ENCODE measurements at regions not wholly inside any gene's neighbourhood (a gene's known extent, or its start where the extent isn't known, plus 50 kb on each side); places are given as distances from the start of the nearest gene placed in this dataset.

GRCh38 chr3:135806317-135806716 lies 159.2 kb upstream of the PPP2R3A start:
- no peak for DNase-seq

- no peak for DNase-seq
These were observed 157.6 kb upstream of the PPP2R3A start for GRCh38 chr3:135807879-135808278.

- DNase-seq, result no peak
These were observed 156.4 kb upstream of the PPP2R3A start for GRCh38 chr3:135809021-135809634.

GRCh38 chr3:135811651-135812050 lies 153.9 kb upstream of the PPP2R3A start:
- DNase-seq, result no peak

GRCh38 chr3:135812057-135812456 lies 153.5 kb upstream of the PPP2R3A start:
- DNase-seq, result no peak

GRCh38 chr3:135834465-135834864 lies 131.1 kb upstream of the PPP2R3A start:
- no peak for DNase-seq

- DNase-seq, result no peak
These were observed 127.4 kb upstream of the PPP2R3A start for GRCh38 chr3:135837977-135838631.

GRCh38 chr3:135840436-135840835 lies 125.1 kb upstream of the PPP2R3A start:
- DNase-seq, result no peak

GRCh38 chr3:135844386-135844785 lies 121.1 kb upstream of the PPP2R3A start:
- peak in 1 of 4 experiments; percentile 3 for DNase-seq

GRCh38 chr3:135848051-135848450 lies 117.5 kb upstream of the PPP2R3A start:
- DNase-seq, result no peak

- no peak for DNase-seq
These were observed 115.7 kb upstream of the PPP2R3A start for GRCh38 chr3:135849827-135850226.

- no peak for DNase-seq
These were observed 114.1 kb upstream of the PPP2R3A start for GRCh38 chr3:135851201-135852081.

- DNase-seq, result no peak
These were observed 111.5 kb upstream of the PPP2R3A start for GRCh38 chr3:135853981-135854380.

- no peak for DNase-seq
These were observed 104.8 kb upstream of the PPP2R3A start for GRCh38 chr3:135860761-135861160.

GRCh38 chr3:135862361-135862760 lies 103.2 kb upstream of the PPP2R3A start:
- DNase-seq, result no peak

- DNase-seq, result no peak
These were observed 101.5 kb upstream of the PPP2R3A start for GRCh38 chr3:135864060-135864459.

GRCh38 chr3:135865085-135865484 lies 100.4 kb upstream of the PPP2R3A start:
- DNase-seq, result no peak

- no peak for DNase-seq
These were observed 100.0 kb upstream of the PPP2R3A start for GRCh38 chr3:135865553-135865952.

GRCh38 chr3:135867911-135868310 lies 97.6 kb upstream of the PPP2R3A start:
- DNase-seq, result no peak

GRCh38 chr3:135868801-135869200 lies 96.7 kb upstream of the PPP2R3A start:
- no peak for DNase-seq

GRCh38 chr3:135869439-135870105 lies 96.0 kb upstream of the PPP2R3A start:
- no peak for DNase-seq

GRCh38 chr3:135871311-135871710 lies 94.2 kb upstream of the PPP2R3A start:
- no peak for DNase-seq

- no peak for DNase-seq
These were observed 91.5 kb upstream of the PPP2R3A start for GRCh38 chr3:135874035-135874434.
